ENCODE measurements at regions not wholly inside any gene's neighbourhood (a gene's known extent, or its start where the extent isn't known, plus 50 kb on each side); places are given as distances from the start of the nearest gene placed in this dataset.

DNA sequence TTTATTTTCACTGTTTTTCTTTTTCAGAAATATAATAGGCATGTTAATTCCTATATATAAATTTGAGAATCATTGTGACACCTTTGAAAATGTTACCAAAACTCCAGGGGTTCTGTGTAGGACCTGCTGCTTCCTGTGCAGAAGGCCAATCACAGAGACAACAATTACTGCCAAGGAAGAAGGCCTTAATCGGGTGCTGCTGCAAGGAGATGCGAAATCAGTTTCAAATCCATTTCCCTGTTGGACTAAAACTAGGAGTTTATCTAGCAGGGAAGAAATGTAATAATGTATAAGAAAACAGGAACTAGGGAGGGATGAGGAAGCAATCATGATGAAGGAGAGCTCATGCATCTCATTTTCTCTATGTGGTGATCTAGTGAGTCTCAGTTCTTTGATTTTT, 209.7 kb upstream of the NUDT12 start:
- H3K27ac ChIP-seq (ENCODE audit: low read depth, low read length, poor library complexity, severe bottlenecking) = no peak overlapping the region
- H3F3A ChIP-seq (ENCODE audit: insufficient read depth, low read length) = no peaks in the 10 kb centered on the region
- no peak overlapping the region for H2AFZ ChIP-seq (ENCODE audit: low read length)
- H3K4me1 ChIP-seq (ENCODE audit: insufficient read depth, low read length, severe bottlenecking) = no peaks in the 10 kb centered on the region
- H3K9me3 ChIP-seq (ENCODE audit: low read length) = no peaks in the 10 kb centered on the region
- TF ChIP-seq EZH2 (IDR thresholded peaks at IDR 0.05; ENCODE audit: borderline replicate concordance, low read length) = no peak
- TF ChIP-seq CTCF (IDR thresholded peaks at IDR 0.05; ENCODE audit: low read length) = no peak
- H3K4me3 ChIP-seq (ENCODE audit: low read depth, low read length, poor library complexity, severe bottlenecking) = no peak overlapping the region
- no peaks in the 10 kb centered on the region for H3K79me2 ChIP-seq (ENCODE audit: insufficient read depth, low read length)
- no peaks in the 10 kb centered on the region for H3K9me2 ChIP-seq (ENCODE audit: low read depth, low read length)
- H3K36me3 ChIP-seq (ENCODE audit: insufficient read depth, low read length) = no peaks in the 10 kb centered on the region
- no peaks in the 10 kb centered on the region for H3K27me3 ChIP-seq (ENCODE audit: insufficient read depth, low read length)
- no peaks in the 10 kb centered on the region for H4K20me1 ChIP-seq (ENCODE audit: insufficient read depth, low read length)
- no peak overlapping the region for H3K9ac ChIP-seq (ENCODE audit: low read length)
- no peak overlapping the region for H3K4me2 ChIP-seq (ENCODE audit: low read length)

GRCh38 chr5:103764403-103764802, 201.8 kb upstream of the NUDT12 start:
- no peaks in the 10 kb centered on the region for H3F3A ChIP-seq (ENCODE audit: insufficient read depth, low read length)

DNA sequence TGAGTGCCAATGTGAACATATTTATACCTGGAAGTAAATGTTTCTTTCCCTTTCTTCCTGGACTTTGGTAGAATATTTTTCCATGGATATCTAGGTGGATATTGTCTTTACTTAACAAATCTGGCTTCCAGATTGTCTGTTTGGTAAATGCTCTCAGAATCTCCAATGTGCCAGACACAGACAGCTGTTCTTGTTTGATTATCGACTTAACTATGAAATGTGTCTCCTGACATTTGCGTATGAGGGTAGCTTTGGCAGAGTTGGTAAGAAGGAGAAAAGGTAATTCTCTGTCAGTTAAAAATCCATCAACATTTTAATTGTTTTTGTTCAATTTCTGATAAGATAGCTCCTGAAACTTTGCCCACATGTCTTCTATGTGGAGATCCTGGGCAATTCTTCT, 196.4 kb upstream of the NUDT12 start:
- Histone ChIP-seq H2AFZ (ENCODE audit: low read length) (no peak overlapping the region), H3K36me3 (ENCODE audit: insufficient read depth, low read length) (no peaks in the 10 kb centered on the region), H4K20me1 (ENCODE audit: insufficient read depth, low read length) (no peaks in the 10 kb centered on the region), H3K79me2 (ENCODE audit: insufficient read depth, low read length) (no peaks in the 10 kb centered on the region), H3K27ac (ENCODE audit: low read depth, low read length, poor library complexity, severe bottlenecking) (no peak overlapping the region), H3K27me3 (ENCODE audit: insufficient read depth, low read length) (no peaks in the 10 kb centered on the region), H3K9me2 (ENCODE audit: low read depth, low read length) (no peaks in the 10 kb centered on the region), H3K9me3 (ENCODE audit: low read length) (no peaks in the 10 kb centered on the region), H3K9ac (ENCODE audit: low read length) (no peak overlapping the region), H3K4me3 (ENCODE audit: low read depth, low read length, poor library complexity, severe bottlenecking) (no peak overlapping the region), H3K4me1 (ENCODE audit: insufficient read depth, low read length, severe bottlenecking) (no peaks in the 10 kb centered on the region), H3K4me2 (ENCODE audit: low read length) (no peak overlapping the region), H3F3A (ENCODE audit: insufficient read depth, low read length) (no peaks in the 10 kb centered on the region)
- no peak for TF ChIP-seq EZH2 (IDR thresholded peaks at IDR 0.05; ENCODE audit: borderline replicate concordance, low read length)
- TF ChIP-seq CTCF (IDR thresholded peaks at IDR 0.05; ENCODE audit: low read length) = no peak

More at GRCh38 chr5:103764403-103764802, 201.8 kb upstream of the NUDT12 start:
- no peaks in the 10 kb centered on the region for H3K27me3 ChIP-seq (ENCODE audit: insufficient read depth, low read length)
- no peaks in the 10 kb centered on the region for H3K9me3 ChIP-seq (ENCODE audit: low read length)
- H3K27ac ChIP-seq (ENCODE audit: low read depth, low read length, poor library complexity, severe bottlenecking) = no peak overlapping the region
- no peaks in the 10 kb centered on the region for H4K20me1 ChIP-seq (ENCODE audit: insufficient read depth, low read length)
- no peak overlapping the region for H3K4me2 ChIP-seq (ENCODE audit: low read length)
- no peak overlapping the region for H3K4me3 ChIP-seq (ENCODE audit: low read depth, low read length, poor library complexity, severe bottlenecking)
- H3K79me2 ChIP-seq (ENCODE audit: insufficient read depth, low read length) = no peaks in the 10 kb centered on the region
- H2AFZ ChIP-seq (ENCODE audit: low read length) = no peak overlapping the region
- no peak overlapping the region for H3K9ac ChIP-seq (ENCODE audit: low read length)
- H3K9me2 ChIP-seq (ENCODE audit: low read depth, low read length) = no peaks in the 10 kb centered on the region
- H3K4me1 ChIP-seq (ENCODE audit: insufficient read depth, low read length, severe bottlenecking) = no peaks in the 10 kb centered on the region
- TF ChIP-seq CTCF (IDR thresholded peaks at IDR 0.05; ENCODE audit: low read length) (no peak), EZH2 (IDR thresholded peaks at IDR 0.05; ENCODE audit: borderline replicate concordance, low read length) (no peak)
- H3K36me3 ChIP-seq (ENCODE audit: insufficient read depth, low read length) = no peaks in the 10 kb centered on the region
